Cardiac muscle cell (in vitro differentiated cells and primary cell): ENCODE measurements at regions not wholly inside any gene's neighbourhood (a gene's known extent, or its start where the extent isn't known, plus 50 kb on each side); places are given as distances from the start of the nearest gene placed in this dataset.

Experiments used
- DNase-seq, 2 donors: peaks; one replicate each; pipeline versions ENCODE4 v3.0.0 to v3.0.0-alpha.2; 2010 to 2017; ENCODE audit warnings: low read depth in 1 of 2, low spot score in 1 of 2
- H3K27ac ChIP-seq: fragments of 200-600 bp; sonication (generic); 2 replicates; pipeline ENCODE4 v1.5.1; 2016
- H3K27me3 ChIP-seq: fragments of 200-600 bp; sonication (generic); 2 replicates; pipeline ENCODE4 v1.6.0; 2016; ENCODE audit warnings: control low read depth
- H3K36me3 ChIP-seq: fragments of 200-600 bp; sonication (generic); 2 replicates; pipeline ENCODE4 v1.5.1; 2016; ENCODE audit warnings: control low read depth
- H3K4me1 ChIP-seq: fragments of 200-600 bp; sonication (generic); 2 replicates; pipeline ENCODE4 v1.8.1; 2017; ENCODE audit warnings: low read depth, mild to moderate bottlenecking, mixed run types
- H3K4me3 ChIP-seq: fragments of 200-600 bp; sonication (generic); 2 replicates; pipeline ENCODE4 v1.5.1; 2016; ENCODE audit warnings: mild to moderate bottlenecking
- H3K9me3 ChIP-seq: fragments of 200-600 bp; sonication (generic); 2 replicates; pipeline ENCODE4 v1.5.1; 2017; ENCODE audit warnings: low read depth, mild to moderate bottlenecking, control low read depth
- TF ChIP-seq, protein P1 (sequence below): IDR thresholded peaks from 2 replicates; pipeline ENCODE4 v1.5.1; 2012; ENCODE audit warnings: low read depth, mild to moderate bottlenecking, low read length

DNA sequence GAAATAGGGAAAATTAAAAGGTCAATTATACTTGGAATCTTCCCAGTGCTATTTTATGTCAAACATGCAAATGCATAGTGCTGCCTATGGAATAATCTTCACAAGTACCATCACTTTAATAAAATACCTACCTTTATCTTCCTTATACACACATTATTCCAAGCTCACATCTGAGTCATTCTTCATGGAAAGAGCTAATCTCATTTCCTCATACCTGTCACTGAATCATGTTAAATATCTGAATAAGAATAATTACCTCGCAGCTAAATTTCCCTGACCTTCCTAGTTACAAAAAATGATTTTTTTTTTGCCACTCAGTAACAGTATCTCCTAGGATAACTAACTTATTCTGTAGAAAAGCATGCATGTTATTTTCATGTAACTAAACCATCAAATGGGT, 661.4 kb upstream of the HS3ST5 start:
- no peaks in the 10 kb centered on the region for H3K27me3 ChIP-seq
- DNase-seq = no peak
- H3K36me3 ChIP-seq = no peaks in the 10 kb centered on the region
- no peaks in the 10 kb centered on the region for H3K4me1 ChIP-seq
- no peak overlapping the region for H3K4me3 ChIP-seq
- no peaks in the 10 kb centered on the region for H3K9me3 ChIP-seq
- H3K27ac ChIP-seq = no peak overlapping the region
- TF ChIP-seq, protein P1, sequence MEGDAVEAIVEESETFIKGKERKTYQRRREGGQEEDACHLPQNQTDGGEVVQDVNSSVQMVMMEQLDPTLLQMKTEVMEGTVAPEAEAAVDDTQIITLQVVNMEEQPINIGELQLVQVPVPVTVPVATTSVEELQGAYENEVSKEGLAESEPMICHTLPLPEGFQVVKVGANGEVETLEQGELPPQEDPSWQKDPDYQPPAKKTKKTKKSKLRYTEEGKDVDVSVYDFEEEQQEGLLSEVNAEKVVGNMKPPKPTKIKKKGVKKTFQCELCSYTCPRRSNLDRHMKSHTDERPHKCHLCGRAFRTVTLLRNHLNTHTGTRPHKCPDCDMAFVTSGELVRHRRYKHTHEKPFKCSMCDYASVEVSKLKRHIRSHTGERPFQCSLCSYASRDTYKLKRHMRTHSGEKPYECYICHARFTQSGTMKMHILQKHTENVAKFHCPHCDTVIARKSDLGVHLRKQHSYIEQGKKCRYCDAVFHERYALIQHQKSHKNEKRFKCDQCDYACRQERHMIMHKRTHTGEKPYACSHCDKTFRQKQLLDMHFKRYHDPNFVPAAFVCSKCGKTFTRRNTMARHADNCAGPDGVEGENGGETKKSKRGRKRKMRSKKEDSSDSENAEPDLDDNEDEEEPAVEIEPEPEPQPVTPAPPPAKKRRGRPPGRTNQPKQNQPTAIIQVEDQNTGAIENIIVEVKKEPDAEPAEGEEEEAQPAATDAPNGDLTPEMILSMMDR = no peak

DNA sequence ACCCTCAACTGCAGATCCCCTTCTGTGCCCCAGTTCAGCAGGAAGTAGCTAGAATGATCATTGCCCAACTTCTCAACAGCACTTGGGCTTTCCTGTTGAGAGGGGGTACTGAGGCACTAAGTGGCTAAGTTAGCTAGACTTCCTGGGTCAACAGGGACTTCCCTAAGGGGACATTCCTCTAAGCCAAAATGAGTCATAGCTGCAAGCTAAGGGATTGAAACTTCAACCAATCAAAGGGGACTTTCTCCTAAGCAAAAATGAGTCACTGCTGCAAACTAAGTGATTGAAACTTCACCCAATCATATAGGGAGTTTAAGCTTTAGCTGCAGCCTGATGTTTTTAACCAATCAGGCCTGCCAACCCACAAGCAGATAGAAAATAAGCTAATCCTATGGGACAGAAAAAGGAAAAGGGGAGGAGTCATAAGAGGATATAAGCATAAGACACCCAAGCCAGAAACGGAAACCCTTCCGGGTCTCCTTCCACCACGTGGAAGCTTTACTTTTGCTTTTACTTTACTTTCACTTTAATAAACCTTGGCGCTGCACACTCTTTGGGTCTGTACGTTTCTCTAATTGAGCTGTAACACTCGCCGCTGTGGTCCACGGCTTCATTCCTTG, 659.0 kb upstream of the HS3ST5 start:
- no peak for DNase-seq
- TF ChIP-seq, protein P1 = no peak

DNA sequence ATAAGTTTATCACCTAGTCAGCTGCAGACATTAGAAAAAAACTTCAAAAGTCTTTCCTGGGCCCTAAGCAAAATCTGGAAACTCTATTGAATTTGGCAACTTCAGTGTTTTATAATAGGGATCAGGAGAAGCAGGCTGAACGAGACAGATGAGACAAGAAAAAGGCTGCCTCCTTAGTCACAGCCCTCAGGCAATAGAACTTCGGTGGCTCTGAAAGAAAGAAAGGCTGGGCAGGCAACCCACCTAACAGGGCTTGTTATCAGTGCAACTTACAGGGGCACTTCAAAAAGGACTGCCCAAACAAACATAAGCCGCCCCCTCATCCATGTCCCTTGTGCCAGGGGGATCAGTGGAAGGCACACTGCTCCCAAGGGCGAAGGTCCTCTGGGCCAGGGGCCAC, 657.9 kb upstream of the HS3ST5 start:
- TF ChIP-seq, protein P1 = no peak
- no peaks in the 10 kb centered on the region for H3K27me3 ChIP-seq
- DNase-seq = no peak
- no peaks in the 10 kb centered on the region for H3K36me3 ChIP-seq
- no peak overlapping the region for H3K4me3 ChIP-seq
- H3K9me3 ChIP-seq = no peaks in the 10 kb centered on the region
- H3K4me1 ChIP-seq = no peaks in the 10 kb centered on the region
- H3K27ac ChIP-seq = no peak overlapping the region

More for the DNA sequence above, 659.0 kb upstream of the HS3ST5 start:
- no peaks in the 10 kb centered on the region for H3K36me3 ChIP-seq
- H3K4me3 ChIP-seq = no peak overlapping the region
- no peaks in the 10 kb centered on the region for H3K27me3 ChIP-seq
- no peaks in the 10 kb centered on the region for H3K4me1 ChIP-seq
- no peaks in the 10 kb centered on the region for H3K9me3 ChIP-seq
- H3K27ac ChIP-seq = no peak overlapping the region

DNA sequence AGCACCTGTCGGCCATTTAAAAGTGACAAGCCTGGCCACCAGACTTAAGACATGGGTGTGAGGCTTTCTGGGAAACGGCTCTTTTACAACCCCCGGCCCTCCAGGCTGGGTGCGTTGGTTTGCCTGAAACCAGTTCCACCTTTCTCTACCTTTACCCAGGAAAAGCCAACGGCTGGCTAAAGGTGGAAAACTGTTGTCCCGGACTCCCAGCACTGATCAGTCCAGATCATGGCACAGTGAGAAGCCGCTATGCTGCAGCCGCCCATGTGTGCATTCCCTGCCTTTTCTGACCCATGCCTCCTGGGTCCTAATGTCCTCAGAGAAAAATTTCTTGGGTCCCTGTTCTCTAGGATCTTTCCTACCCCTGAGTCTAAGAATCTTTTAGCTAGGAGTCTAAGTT, 655.7 kb upstream of the HS3ST5 start:
- Histone ChIP-seq H3K27ac (no peak overlapping the region), H3K4me1 (no peaks in the 10 kb centered on the region), H3K27me3 (no peaks in the 10 kb centered on the region), H3K9me3 (no peaks in the 10 kb centered on the region), H3K36me3 (no peaks in the 10 kb centered on the region), H3K4me3 (no peak overlapping the region)
- DNase-seq = no peak
- TF ChIP-seq, protein P1 = no peak

DNA sequence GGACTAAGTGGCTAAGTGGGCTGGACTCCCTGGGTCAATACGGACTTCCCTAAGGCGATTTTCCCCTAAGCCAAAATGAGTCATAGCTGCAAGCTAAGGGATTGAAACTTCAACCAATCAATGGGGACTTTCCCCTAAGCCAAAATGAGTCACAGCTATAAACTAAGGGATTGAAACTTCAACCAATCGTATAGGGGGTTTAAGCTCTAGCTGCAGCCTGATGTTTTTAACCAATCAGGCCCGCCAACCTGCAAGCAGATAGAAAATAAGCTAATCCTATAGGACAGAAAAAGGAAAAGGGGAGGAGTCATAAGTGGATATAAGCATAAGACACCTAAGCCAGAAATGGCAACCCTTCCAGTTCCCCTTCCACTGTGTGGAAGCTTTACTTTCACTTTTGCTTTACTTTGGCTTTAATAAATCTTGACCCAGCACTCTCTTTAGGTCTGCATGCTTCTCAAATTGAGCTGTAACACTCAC, 655.0 kb upstream of the HS3ST5 start:
- no peak overlapping the region for H3K4me3 ChIP-seq
- no peaks in the 10 kb centered on the region for H3K36me3 ChIP-seq
- H3K4me1 ChIP-seq = no peaks in the 10 kb centered on the region
- H3K27me3 ChIP-seq = no peaks in the 10 kb centered on the region
- H3K27ac ChIP-seq = no peak overlapping the region
- H3K9me3 ChIP-seq = no peaks in the 10 kb centered on the region
- TF ChIP-seq, protein P1 = no peak
- no peak for DNase-seq
